Upper lobe of left lung (tissue), 4 donors: ENCODE measurements at regions not wholly inside any gene's neighbourhood (a gene's known extent, or its start where the extent isn't known, plus 50 kb on each side); places are given as distances from the start of the nearest gene placed in this dataset.

Experiments
- CTCF ChIP-seq, 6 experiments: fragments of 450-650 bp in 4 of 6; fragments of 200-600 bp in 2 of 6; sonication (generic) in 2 of 6; IDR thresholded peaks; one replicate each; pipeline ENCODE4 v1.5.1; 2016 to 2019; ENCODE audit warnings: antibody characterized with exemption in 6 of 6
- EP300 ChIP-seq, 4 donors: sonication (generic); formaldehyde crosslinking; IDR thresholded peaks; one replicate each; pipeline ENCODE4 v1.5.1; 2017; ENCODE audit warnings: antibody characterized with exemption in 4 of 4, control low read depth in 2 of 4
- POLR2A ChIP-seq, 4 donors: fragments of 450-650 bp; IDR thresholded peaks; one replicate each; pipeline ENCODE4 v1.5.1; 2016 to 2017; ENCODE audit warnings: antibody characterized with exemption in 4 of 4, mild to moderate bottlenecking in 2 of 4
- POLR2AphosphoS5 ChIP-seq, 2 donors: sonication (generic); formaldehyde crosslinking; IDR thresholded peaks; one replicate each; pipeline ENCODE4 v1.5.1; 2017; ENCODE audit warnings: antibody characterized with exemption in 2 of 2

- no peak for TF ChIP-seq CTCF (IDR thresholded peaks at IDR 0.05)
- TF ChIP-seq POLR2A (IDR thresholded peaks at IDR 0.05), result no peak
- TF ChIP-seq EP300 (IDR thresholded peaks at IDR 0.05), result no peak
- no peak for TF ChIP-seq POLR2AphosphoS5 (IDR thresholded peaks at IDR 0.05)
Observed at GRCh38 chr17:72462407-72462806, 341.6 kb downstream of the SOX9 start.
